Lung (tissue), 11 donors: ENCODE measurements at regions not wholly inside any gene's neighbourhood (a gene's known extent, or its start where the extent isn't known, plus 50 kb on each side); places are given as distances from the start of the nearest gene placed in this dataset.

ENCODE experiments used
- ATAC-seq: fragments of 200-7000 bp; cut with Tn5 transposase; one replicate; pipeline ENCODE4 v1.9.1; 2020; ENCODE audit warnings: moderate number of reproducible peaks; ENCODE audit not compliant: insufficient read depth, low FRiP score
- DNase-seq, 3 donors: peaks; one replicate each; pipeline ENCODE4 v3.0.0-alpha.2; 2013 to 2017
- H3K27ac ChIP-seq, 2 donors: one replicate each; pipeline ENCODE4 v1.5.1; 2013; ENCODE audit warnings: mild to moderate bottlenecking in 2 of 2, moderate library complexity in 2 of 2, control low read depth in 1 of 2, inconsistent platforms in 1 of 2, low read depth in 1 of 2, low read length in 1 of 2
- H3K27me3 ChIP-seq, 3 donors: one replicate each; pipeline ENCODE4 v1.5.1; 2013; ENCODE audit warnings: low read length in 2 of 3; ENCODE audit not compliant: control insufficient read depth in 3 of 3, insufficient read depth in 3 of 3
- H3K36me3 ChIP-seq, 4 donors: one replicate each; pipeline ENCODE4 v1.5.1; 2013; ENCODE audit warnings: low read length in 4 of 4, mild to moderate bottlenecking in 1 of 4, moderate library complexity in 1 of 4; ENCODE audit not compliant: control insufficient read depth in 4 of 4, insufficient read depth in 4 of 4
- H3K4me1 ChIP-seq, 5 donors: one replicate each; pipeline ENCODE4 v1.5.1; 2013; ENCODE audit warnings: low read length in 5 of 5, mild to moderate bottlenecking in 2 of 5, moderate library complexity in 1 of 5; ENCODE audit not compliant: control insufficient read depth in 5 of 5, insufficient read depth in 5 of 5
- H3K4me3 ChIP-seq: one replicate; pipeline ENCODE4 v1.5.1; 2013; ENCODE audit warnings: mild to moderate bottlenecking, control low read depth, moderate library complexity
- H3K9ac ChIP-seq, 2 donors: one replicate each; pipeline ENCODE4 v1.5.1; 2013; ENCODE audit warnings: low read length in 2 of 2, control low read depth in 1 of 2; ENCODE audit not compliant: insufficient read depth in 1 of 2
- H3K9me3 ChIP-seq, 4 donors: one replicate each; pipeline ENCODE4 v1.5.1; 2013; ENCODE audit warnings: low read length in 3 of 4, mild to moderate bottlenecking in 1 of 4, moderate library complexity in 1 of 4; ENCODE audit not compliant: control insufficient read depth in 4 of 4, insufficient read depth in 3 of 4
- WGBS, 2 donors: extraction: QIAGEN DNeasy Blood & Tissue Kit; methylation state at CpG; one replicate each; pipeline ENCODE4 v1.1.7; 2013; 5-methylcytosine and 5-hydroxymethylcytosine counted together
- TF ChIP-seq, protein P1 (sequence below): IDR thresholded peaks from 2 replicates; pipeline ENCODE4 v1.5.1; 2012; ENCODE audit warnings: mild to moderate bottlenecking; ENCODE audit errors: control extremely low read depth, extremely low read depth
- donor health status: control.
- donor health status: control.
- donor health status: Bipolar disorder and iron deficiency.
- donor health status: healthy.
- donor health status: DM: yes; HTN: yes; CAD: no.

DNA sequence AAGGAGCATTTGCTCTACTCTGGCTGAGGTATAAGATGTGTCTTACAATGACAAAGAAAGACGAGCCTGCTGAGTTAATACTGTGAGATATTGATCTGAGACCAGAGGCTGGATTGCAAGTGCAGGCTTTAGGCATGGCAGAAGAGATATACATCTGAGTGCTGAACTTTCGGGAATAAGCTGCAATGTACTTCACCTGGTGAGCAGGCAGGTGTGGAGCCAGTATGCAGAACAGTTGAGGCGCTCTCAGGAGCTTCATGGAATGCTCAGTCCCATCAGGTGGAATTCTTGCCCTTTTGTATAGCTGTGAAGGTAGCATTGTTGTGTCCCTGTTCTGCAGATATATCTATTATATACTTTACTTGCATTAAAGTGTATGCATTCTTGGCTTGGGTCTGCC lies 179.3 kb upstream of the RIMS1 start:
- no peak for ATAC-seq
- TF ChIP-seq, protein P1, sequence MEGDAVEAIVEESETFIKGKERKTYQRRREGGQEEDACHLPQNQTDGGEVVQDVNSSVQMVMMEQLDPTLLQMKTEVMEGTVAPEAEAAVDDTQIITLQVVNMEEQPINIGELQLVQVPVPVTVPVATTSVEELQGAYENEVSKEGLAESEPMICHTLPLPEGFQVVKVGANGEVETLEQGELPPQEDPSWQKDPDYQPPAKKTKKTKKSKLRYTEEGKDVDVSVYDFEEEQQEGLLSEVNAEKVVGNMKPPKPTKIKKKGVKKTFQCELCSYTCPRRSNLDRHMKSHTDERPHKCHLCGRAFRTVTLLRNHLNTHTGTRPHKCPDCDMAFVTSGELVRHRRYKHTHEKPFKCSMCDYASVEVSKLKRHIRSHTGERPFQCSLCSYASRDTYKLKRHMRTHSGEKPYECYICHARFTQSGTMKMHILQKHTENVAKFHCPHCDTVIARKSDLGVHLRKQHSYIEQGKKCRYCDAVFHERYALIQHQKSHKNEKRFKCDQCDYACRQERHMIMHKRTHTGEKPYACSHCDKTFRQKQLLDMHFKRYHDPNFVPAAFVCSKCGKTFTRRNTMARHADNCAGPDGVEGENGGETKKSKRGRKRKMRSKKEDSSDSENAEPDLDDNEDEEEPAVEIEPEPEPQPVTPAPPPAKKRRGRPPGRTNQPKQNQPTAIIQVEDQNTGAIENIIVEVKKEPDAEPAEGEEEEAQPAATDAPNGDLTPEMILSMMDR: no peak

DNA sequence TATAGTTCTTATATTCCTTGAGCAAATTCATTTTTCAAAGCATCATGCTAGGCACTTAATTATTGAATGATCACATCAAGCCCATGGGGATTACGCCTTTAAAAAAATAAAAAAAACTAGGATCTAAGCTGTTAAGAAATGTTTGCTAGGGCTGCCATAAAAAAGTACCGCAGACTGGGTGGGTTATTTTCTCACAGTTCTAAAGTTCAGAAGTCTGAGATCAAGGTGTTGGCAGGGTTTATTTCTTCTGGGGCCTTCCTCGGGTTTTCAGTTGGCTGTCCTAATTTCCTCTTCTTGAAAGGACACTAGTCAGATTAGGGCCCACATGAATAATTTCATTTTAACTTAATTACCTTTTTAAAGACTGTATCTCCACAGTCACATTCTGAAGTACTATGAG lies 165.6 kb upstream of the RIMS1 start:
- no peaks in the 10 kb centered on the region for H3K36me3 ChIP-seq
- H3K27me3 ChIP-seq: no peaks in the 10 kb centered on the region
- no peak overlapping the region for H3K9ac ChIP-seq
- H3K27ac ChIP-seq: peak overlapping the region in 1 of 2 donors; percentile 2
- no peak overlapping the region for H3K4me3 ChIP-seq
- H3K4me1 ChIP-seq: no peaks in the 10 kb centered on the region
- ATAC-seq (no peak), DNase-seq (no peak)
- no peaks in the 10 kb centered on the region for H3K9me3 ChIP-seq
- 62 to 67% methylated on average over 3 of the region's 3 CpGs for WGBS, 2 donors
- TF ChIP-seq, protein P1: no peak

More for the DNA sequence above, 179.3 kb upstream of the RIMS1 start:
- no peaks in the 10 kb centered on the region for H3K9me3 ChIP-seq
- H3K4me1 ChIP-seq: no peaks in the 10 kb centered on the region
- no peak overlapping the region for H3K4me3 ChIP-seq
- H3K9ac ChIP-seq: no peak overlapping the region
- no peak overlapping the region for H3K27ac ChIP-seq
- DNase-seq: no peak
- H3K27me3 ChIP-seq: no peaks in the 10 kb centered on the region
- H3K36me3 ChIP-seq: no peaks in the 10 kb centered on the region
- 78 to 82% methylated on average over 3 of the region's 3 CpGs for WGBS, 2 donors

DNA sequence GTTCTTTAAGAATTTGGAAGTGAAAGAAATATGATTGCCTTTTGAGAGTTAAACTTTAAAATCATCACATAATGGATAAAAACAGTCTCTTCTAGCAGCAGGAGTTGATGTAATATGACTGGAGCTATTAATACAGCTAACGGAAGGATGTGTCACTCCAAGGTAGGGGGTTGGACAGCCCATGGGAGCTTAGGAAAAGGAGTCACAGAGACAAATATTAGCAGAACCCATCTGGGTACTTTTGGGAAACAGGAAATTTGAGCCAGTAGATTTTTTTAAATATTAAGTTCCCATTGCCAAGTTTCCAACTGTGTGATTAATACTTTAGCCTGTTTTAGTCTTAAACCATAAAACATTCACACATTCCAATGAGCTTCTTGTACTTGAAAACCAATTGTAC lies 164.7 kb upstream of the RIMS1 start:
- no peak for ATAC-seq
- H3K4me1 ChIP-seq: no peaks in the 10 kb centered on the region
- 70 to 85% methylated on average over 1 of the region's 1 CpG for WGBS, 2 donors

More for the DNA sequence above, 164.7 kb upstream of the RIMS1 start:
- no peak overlapping the region for H3K27ac ChIP-seq
- DNase-seq: peak in 2 of 3 donors; percentile 13 to 27
- no peak overlapping the region for H3K4me3 ChIP-seq
- H3K9ac ChIP-seq: no peak overlapping the region
- no peaks in the 10 kb centered on the region for H3K36me3 ChIP-seq
- TF ChIP-seq, protein P1: no peak
- H3K27me3 ChIP-seq: no peaks in the 10 kb centered on the region
- peaks cover 0 to 8% (median 0%) of the 10 kb centered on the region in 4 donors for H3K9me3 ChIP-seq
